Liver (tissue), 8 donors: ENCODE measurements at regions not wholly inside any gene's neighbourhood (a gene's known extent, or its start where the extent isn't known, plus 50 kb on each side); places are given as distances from the start of the nearest gene placed in this dataset.

Experiments
- DNase-seq: peaks from one replicate; pipeline ENCODE4 v3.0.0-alpha.2; 2017; ENCODE audit warnings: low spot score
- H3K27ac ChIP-seq, 2 donors: one replicate each; pipeline ENCODE4 v1.7.0; 2013; ENCODE audit warnings: inconsistent platforms in 2 of 2, low read length in 2 of 2, control low read depth in 1 of 2, low read depth in 1 of 2, mild to moderate bottlenecking in 1 of 2
- H3K27me3 ChIP-seq, 4 donors: one replicate each; pipeline versions ENCODE4 v1.6.1 to v1.7.0; 2013; ENCODE audit warnings: low read length in 3 of 4, inconsistent platforms in 1 of 4, mild to moderate bottlenecking in 1 of 4, moderate library complexity in 1 of 4; ENCODE audit not compliant: control insufficient read depth in 4 of 4, insufficient read depth in 4 of 4
- H3K36me3 ChIP-seq, 4 donors: one replicate each; pipeline versions ENCODE4 v1.6.1 to v1.7.0; 2013; ENCODE audit warnings: low read length in 3 of 4, mild to moderate bottlenecking in 3 of 4, low read depth in 1 of 4, moderate library complexity in 1 of 4; ENCODE audit not compliant: control insufficient read depth in 4 of 4, insufficient read depth in 3 of 4
- H3K4me1 ChIP-seq, 4 donors: one replicate each; pipeline versions ENCODE4 v1.6.1 to v1.7.0; 2013; ENCODE audit warnings: low read length in 3 of 4, mild to moderate bottlenecking in 3 of 4, moderate library complexity in 1 of 4; ENCODE audit not compliant: control insufficient read depth in 4 of 4, insufficient read depth in 4 of 4
- H3K4me3 ChIP-seq, 3 donors: one replicate each; pipeline versions ENCODE4 v1.6.1 to v1.7.0; 2013; ENCODE audit warnings: low read length in 3 of 3, control low read depth in 1 of 3, low read depth in 1 of 3, mild to moderate bottlenecking in 1 of 3
- H3K9ac ChIP-seq, 2 donors: one replicate each; pipeline ENCODE4 v1.7.0; 2013; ENCODE audit warnings: low read length in 2 of 2, mild to moderate bottlenecking in 2 of 2, moderate library complexity in 2 of 2, control low read depth in 1 of 2, low read depth in 1 of 2
- H3K9me3 ChIP-seq, 4 donors: one replicate each; pipeline versions ENCODE4 v1.6.1 to v1.7.0; 2013; ENCODE audit warnings: low read length in 3 of 4; ENCODE audit not compliant: control insufficient read depth in 4 of 4
- GABPA ChIP-seq, 2 donors: IDR thresholded peaks in 1 of 2; conservative IDR thresholded peaks in 1 of 2; 2 replicates each; pipeline ENCODE4 v1.6.1; 2016; ENCODE audit warnings: antibody characterized with exemption in 2 of 2, mild to moderate bottlenecking in 1 of 2, moderate library complexity in 1 of 2
- HNF4A ChIP-seq, 2 donors: conservative IDR thresholded peaks; 2 replicates each; pipeline ENCODE4 v1.6.1; 2016; ENCODE audit warnings: antibody characterized with exemption in 2 of 2, mild to moderate bottlenecking in 2 of 2
- NR2F2 ChIP-seq: IDR thresholded peaks from 2 replicates; pipeline ENCODE4 v1.6.1; 2016; ENCODE audit warnings: antibody characterized with exemption
- RXRA ChIP-seq, 2 donors: IDR thresholded peaks; 2 replicates each; pipeline ENCODE4 v1.6.1; 2017 to 2018; ENCODE audit warnings: antibody characterized with exemption in 2 of 2, mild to moderate bottlenecking in 1 of 2
- SP1 ChIP-seq: IDR thresholded peaks from 2 replicates; pipeline ENCODE4 v1.6.1; 2018; ENCODE audit warnings: antibody characterized with exemption, mild to moderate bottlenecking
- TAF1 ChIP-seq: conservative IDR thresholded peaks from 2 replicates; pipeline ENCODE4 v1.6.1; 2016; ENCODE audit warnings: antibody characterized with exemption, mild to moderate bottlenecking
- YY1 ChIP-seq: IDR thresholded peaks from 2 replicates; pipeline ENCODE4 v1.6.1; 2016; ENCODE audit warnings: antibody characterized with exemption, mild to moderate bottlenecking
- WGBS: extraction: QIAGEN DNeasy Blood & Tissue Kit; methylation state at CpG from one replicate; pipeline ENCODE4 v1.1.7; 2013; 5-methylcytosine and 5-hydroxymethylcytosine counted together
- TF ChIP-seq, protein P1 (sequence below): IDR thresholded peaks from 2 replicates; pipeline ENCODE4 v1.6.1; 2016; ENCODE audit warnings: antibody characterized with exemption, mild to moderate bottlenecking
- TF ChIP-seq, protein P2 (sequence below): IDR thresholded peaks from 2 replicates; pipeline ENCODE4 v1.6.1; 2016; ENCODE audit warnings: antibody characterized with exemption
- TF ChIP-seq, protein P3 (sequence below): IDR thresholded peaks from 2 replicates; pipeline ENCODE4 v1.6.1; 2016; ENCODE audit warnings: antibody characterized with exemption
- TF ChIP-seq, protein P4 (sequence below): fragments of 150-350 bp; IDR thresholded peaks from 2 replicates; pipeline ENCODE4 v1.5.1; 2017; ENCODE audit warnings: improper control_type of control experiment, low read depth, low read length; ENCODE audit not compliant: missing input control
- donor health status: healthy.
- donor health status: healthy.
- donor health status: healthy.
- donor health status: healthy.
- donor health status: healthy.

DNA sequence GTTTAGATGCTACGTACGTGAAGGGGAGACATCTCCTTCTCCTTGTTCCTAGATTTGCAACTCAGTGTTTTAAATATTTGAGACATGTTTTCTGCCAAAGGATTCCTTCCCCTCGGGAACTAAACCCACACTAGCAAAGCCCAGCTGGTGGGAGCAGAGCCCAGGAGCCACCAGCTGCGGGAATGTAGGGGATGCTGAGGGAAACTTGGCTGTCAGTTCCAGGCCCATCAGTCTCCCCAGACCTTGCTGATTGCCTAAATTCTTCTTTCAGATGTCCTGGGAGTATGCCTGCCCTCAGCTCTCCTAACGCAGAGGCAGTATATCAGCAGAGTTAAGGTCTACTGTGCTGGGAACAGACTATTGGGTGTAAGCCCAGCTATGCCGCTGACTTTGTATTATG is 630.0 kb upstream of the TENM3 start:
- Histone ChIP-seq H3K36me3 (no peaks in the 10 kb centered on the region), H3K27ac (no peak overlapping the region), H3K4me1 (no peaks in the 10 kb centered on the region), H3K27me3 (peaks cover 0 to 5% (median 0%) of the 10 kb centered on the region in 4 donors), H3K9ac (no peak overlapping the region), H3K4me3 (no peak overlapping the region), H3K9me3 (no peaks in the 10 kb centered on the region)
- 60% methylated on average over 6 of the region's 6 CpGs for WGBS
- TF ChIP-seq, protein P1, sequence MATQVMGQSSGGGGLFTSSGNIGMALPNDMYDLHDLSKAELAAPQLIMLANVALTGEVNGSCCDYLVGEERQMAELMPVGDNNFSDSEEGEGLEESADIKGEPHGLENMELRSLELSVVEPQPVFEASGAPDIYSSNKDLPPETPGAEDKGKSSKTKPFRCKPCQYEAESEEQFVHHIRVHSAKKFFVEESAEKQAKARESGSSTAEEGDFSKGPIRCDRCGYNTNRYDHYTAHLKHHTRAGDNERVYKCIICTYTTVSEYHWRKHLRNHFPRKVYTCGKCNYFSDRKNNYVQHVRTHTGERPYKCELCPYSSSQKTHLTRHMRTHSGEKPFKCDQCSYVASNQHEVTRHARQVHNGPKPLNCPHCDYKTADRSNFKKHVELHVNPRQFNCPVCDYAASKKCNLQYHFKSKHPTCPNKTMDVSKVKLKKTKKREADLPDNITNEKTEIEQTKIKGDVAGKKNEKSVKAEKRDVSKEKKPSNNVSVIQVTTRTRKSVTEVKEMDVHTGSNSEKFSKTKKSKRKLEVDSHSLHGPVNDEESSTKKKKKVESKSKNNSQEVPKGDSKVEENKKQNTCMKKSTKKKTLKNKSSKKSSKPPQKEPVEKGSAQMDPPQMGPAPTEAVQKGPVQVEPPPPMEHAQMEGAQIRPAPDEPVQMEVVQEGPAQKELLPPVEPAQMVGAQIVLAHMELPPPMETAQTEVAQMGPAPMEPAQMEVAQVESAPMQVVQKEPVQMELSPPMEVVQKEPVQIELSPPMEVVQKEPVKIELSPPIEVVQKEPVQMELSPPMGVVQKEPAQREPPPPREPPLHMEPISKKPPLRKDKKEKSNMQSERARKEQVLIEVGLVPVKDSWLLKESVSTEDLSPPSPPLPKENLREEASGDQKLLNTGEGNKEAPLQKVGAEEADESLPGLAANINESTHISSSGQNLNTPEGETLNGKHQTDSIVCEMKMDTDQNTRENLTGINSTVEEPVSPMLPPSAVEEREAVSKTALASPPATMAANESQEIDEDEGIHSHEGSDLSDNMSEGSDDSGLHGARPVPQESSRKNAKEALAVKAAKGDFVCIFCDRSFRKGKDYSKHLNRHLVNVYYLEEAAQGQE = no peak
- TF ChIP-seq YY1 (no peak), RXRA (IDR thresholded peaks at IDR 0.05) (no peak), NR2F2 (no peak), GABPA (IDR thresholded peaks at IDR 0.05 in 1 of 2, conservative IDR thresholded peaks at IDR 0.05 in 1 of 2) (no peak), HNF4A (conservative IDR thresholded peaks at IDR 0.05) (no peak), TAF1 (no peak)
- TF ChIP-seq, protein P2, sequence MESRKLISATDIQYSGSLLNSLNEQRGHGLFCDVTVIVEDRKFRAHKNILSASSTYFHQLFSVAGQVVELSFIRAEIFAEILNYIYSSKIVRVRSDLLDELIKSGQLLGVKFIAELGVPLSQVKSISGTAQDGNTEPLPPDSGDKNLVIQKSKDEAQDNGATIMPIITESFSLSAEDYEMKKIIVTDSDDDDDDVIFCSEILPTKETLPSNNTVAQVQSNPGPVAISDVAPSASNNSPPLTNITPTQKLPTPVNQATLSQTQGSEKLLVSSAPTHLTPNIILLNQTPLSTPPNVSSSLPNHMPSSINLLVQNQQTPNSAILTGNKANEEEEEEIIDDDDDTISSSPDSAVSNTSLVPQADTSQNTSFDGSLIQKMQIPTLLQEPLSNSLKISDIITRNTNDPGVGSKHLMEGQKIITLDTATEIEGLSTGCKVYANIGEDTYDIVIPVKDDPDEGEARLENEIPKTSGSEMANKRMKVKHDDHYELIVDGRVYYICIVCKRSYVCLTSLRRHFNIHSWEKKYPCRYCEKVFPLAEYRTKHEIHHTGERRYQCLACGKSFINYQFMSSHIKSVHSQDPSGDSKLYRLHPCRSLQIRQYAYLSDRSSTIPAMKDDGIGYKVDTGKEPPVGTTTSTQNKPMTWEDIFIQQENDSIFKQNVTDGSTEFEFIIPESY = no peak
- TF ChIP-seq, protein P3, sequence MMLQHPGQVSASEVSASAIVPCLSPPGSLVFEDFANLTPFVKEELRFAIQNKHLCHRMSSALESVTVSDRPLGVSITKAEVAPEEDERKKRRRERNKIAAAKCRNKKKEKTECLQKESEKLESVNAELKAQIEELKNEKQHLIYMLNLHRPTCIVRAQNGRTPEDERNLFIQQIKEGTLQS = no peak
- TF ChIP-seq, protein P4, sequence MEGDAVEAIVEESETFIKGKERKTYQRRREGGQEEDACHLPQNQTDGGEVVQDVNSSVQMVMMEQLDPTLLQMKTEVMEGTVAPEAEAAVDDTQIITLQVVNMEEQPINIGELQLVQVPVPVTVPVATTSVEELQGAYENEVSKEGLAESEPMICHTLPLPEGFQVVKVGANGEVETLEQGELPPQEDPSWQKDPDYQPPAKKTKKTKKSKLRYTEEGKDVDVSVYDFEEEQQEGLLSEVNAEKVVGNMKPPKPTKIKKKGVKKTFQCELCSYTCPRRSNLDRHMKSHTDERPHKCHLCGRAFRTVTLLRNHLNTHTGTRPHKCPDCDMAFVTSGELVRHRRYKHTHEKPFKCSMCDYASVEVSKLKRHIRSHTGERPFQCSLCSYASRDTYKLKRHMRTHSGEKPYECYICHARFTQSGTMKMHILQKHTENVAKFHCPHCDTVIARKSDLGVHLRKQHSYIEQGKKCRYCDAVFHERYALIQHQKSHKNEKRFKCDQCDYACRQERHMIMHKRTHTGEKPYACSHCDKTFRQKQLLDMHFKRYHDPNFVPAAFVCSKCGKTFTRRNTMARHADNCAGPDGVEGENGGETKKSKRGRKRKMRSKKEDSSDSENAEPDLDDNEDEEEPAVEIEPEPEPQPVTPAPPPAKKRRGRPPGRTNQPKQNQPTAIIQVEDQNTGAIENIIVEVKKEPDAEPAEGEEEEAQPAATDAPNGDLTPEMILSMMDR = no peak
- no peak for DNase-seq

DNA sequence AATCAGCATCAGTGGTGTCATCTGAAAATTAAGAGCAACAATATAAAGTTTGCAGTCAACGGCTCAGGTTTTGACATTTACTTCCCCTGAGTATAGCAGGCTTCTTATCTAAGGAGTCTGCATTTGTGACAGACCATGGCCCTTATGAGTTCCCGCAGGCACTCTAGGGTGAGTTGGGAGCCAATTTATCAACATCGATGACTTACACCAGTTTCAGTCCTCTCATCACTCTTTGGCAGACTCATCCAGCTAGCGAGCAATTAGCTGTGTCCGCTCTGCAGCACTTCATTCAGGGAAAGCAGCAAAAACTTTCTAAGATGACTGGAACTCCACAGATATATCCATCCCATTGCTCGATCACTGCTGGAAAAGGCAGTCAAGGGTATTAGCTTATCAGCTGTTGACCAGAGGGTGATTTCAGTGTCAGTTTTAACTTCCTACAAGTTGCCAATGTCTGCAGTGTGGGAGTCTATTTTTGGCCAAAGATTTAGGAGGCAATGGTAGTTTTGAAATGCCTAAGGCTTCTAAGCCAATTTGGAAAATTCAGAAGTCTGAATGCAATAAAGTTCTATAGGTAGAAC is 625.1 kb upstream of the TENM3 start:
- H3K9ac ChIP-seq = no peak overlapping the region
- H3K4me1 ChIP-seq = no peaks in the 10 kb centered on the region
- H3K27ac ChIP-seq = no peak overlapping the region
- DNase-seq = no peak
- no peaks in the 10 kb centered on the region for H3K9me3 ChIP-seq
- no peak overlapping the region for H3K4me3 ChIP-seq
- peaks cover 0 to 4% (median 0%) of the 10 kb centered on the region in 4 donors for H3K27me3 ChIP-seq
- no peaks in the 10 kb centered on the region for H3K36me3 ChIP-seq
- no peak for TF ChIP-seq SP1
- TF ChIP-seq, protein P2 = no peak
- TF ChIP-seq GABPA (IDR thresholded peaks at IDR 0.05 in 1 of 2, conservative IDR thresholded peaks at IDR 0.05 in 1 of 2) = no peak
- WGBS = 73% methylated on average over 6 of the region's 6 CpGs
